SK-MEL-5 (cell line): ENCODE measurements at regions not wholly inside any gene's neighbourhood (a gene's known extent, or its start where the extent isn't known, plus 50 kb on each side); places are given as distances from the start of the nearest gene placed in this dataset.
A peak's percentile ranks its signal among the peaks of the same experiment; 100 is the strongest.

Experiments used
- DNase-seq: peaks from one replicate; pipeline ENCODE4 v3.0.0-alpha.2; 2016; ENCODE audit warnings: low read depth, low spot score
- in situ Hi-C: cut with HindIII; loops from 2 replicates; pipeline ENCODE4 v1.10.0; 2016; ENCODE audit warnings: low sequenced_read_pairs, high pct_unique_total_duplicates, low pct_unique_long_range_greater_than_20kb

DNA sequence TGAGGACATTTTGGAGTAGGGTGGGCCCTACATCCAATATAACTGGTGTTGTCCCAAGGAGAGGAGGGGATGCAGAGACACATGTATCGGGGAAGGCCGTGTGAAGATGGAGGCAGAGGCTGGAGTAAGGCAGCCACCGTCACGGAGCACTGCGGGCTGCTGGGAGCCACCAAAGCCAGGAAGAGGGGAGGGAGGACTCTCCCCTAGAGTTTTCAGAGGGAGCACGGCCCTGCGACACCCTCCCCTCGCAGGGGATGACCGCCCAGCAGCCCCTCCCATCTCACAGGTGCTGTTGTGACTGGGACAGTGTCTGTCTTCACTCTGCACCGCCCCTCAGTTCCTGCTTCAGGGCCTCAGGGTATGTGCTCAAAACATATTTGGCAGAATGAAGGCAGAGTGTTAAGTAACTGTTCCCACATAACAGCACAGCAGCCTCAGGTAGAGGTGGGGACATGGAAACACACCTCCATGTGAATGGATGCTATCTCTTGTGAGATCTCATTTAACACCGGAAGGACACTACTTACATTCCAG lies 82.2 kb downstream of the RBFOX3 start:
- no peak for DNase-seq
- in situ Hi-C loops = no loop called here

DNA sequence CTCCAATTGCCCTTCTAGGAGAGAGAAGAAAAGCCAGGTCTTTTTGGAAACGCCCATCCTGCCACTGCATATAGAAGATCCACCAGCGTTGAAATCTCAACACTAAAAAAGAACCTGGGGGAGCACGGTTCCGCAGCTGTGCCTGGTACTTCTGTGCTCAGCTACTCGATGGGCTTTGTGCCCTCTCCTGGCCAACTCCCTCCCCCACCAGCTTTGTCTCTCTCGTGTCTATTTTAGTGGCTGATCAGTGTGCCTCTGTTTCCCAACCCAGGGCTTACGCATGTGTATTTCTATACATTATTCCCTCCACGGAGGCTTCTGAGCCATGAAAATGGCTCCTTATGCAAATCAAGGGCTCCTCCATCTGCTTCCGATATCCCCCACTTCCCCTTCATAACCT lies 83.5 kb downstream of the RBFOX3 start:
- in situ Hi-C loops = no loop called here
- DNase-seq = no peak

DNA sequence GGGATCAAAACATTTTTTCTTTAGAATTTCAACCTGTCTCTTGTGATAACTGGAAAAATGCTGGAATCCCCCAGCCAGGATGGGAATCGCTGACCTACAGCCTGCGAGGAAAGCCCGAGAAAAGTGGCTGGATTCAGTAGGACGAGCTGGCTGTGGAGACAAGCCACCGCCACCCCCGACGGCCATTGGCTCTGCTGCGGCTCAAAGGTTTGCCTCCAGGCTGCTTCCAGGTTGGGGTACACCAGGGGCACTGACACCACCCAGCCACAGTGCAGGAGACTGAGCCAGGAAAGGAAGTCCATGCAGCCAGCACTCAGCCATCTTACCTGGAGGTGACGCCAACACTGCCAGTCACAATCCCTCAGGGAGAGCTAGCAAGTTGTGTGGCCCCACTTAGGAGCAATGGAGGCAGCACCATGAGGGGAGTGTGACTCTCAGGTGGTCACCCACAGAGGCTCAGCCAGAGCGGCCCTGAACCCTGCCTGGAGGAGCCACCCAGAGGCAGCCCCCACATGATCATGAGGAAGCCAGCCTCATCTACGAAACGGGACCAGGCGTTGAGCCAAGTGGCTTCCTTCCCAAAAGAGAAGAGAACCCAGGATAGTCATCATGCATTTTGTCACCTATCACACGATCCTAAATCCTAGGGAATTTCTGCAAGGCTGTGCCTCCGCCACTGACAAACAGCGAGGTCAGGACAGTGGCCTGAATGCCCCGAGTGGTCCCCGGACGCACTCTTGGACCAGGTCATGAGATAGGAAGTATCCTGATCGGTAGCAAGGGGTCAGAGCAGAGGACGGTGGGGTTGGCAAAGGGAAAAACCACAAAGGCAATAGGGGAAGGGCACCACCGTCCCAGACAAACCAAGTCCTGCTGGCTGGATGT lies 84.8 kb downstream of the RBFOX3 start:
- in situ Hi-C loops = no loop called here
- DNase-seq = no peak

GRCh38 chr17:79524213-79525187 lies 86.4 kb downstream of the RBFOX3 start:
- in situ Hi-C loops = no loop called here
- no peak for DNase-seq

DNA sequence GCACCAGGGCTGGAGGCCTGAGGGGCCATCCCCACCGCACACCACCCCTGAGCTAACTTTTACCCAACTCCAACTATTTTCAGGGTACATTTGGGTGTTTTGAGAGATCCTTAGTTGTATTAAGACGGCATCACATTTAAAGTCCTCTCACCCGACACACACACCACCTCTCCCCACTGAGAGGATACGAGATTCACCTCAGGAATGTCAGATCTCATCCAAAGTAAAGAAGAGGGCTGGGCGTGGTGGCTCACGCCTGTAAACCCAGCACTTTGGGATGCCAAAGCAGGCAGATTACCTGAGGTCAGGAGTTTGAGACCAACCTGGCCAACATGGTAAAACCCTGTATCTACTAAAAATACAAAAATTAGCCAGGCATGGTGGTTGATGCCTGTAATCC lies 88.4 kb downstream of the RBFOX3 start:
- no peak for DNase-seq
- in situ Hi-C loops = no loop called here

GRCh38 chr17:79521225-79521624 lies 89.6 kb downstream of the RBFOX3 start:
- in situ Hi-C loops = no loop called here
- no peak for DNase-seq

- in situ Hi-C loops = no loop called here
- no peak for DNase-seq
Observed at GRCh38 chr17:79520167-79521165, 90.4 kb downstream of the RBFOX3 start.

- DNase-seq = no peak
- in situ Hi-C loops = no loop called here
Observed at GRCh38 chr17:79519601-79520000, 91.2 kb downstream of the RBFOX3 start.

DNA sequence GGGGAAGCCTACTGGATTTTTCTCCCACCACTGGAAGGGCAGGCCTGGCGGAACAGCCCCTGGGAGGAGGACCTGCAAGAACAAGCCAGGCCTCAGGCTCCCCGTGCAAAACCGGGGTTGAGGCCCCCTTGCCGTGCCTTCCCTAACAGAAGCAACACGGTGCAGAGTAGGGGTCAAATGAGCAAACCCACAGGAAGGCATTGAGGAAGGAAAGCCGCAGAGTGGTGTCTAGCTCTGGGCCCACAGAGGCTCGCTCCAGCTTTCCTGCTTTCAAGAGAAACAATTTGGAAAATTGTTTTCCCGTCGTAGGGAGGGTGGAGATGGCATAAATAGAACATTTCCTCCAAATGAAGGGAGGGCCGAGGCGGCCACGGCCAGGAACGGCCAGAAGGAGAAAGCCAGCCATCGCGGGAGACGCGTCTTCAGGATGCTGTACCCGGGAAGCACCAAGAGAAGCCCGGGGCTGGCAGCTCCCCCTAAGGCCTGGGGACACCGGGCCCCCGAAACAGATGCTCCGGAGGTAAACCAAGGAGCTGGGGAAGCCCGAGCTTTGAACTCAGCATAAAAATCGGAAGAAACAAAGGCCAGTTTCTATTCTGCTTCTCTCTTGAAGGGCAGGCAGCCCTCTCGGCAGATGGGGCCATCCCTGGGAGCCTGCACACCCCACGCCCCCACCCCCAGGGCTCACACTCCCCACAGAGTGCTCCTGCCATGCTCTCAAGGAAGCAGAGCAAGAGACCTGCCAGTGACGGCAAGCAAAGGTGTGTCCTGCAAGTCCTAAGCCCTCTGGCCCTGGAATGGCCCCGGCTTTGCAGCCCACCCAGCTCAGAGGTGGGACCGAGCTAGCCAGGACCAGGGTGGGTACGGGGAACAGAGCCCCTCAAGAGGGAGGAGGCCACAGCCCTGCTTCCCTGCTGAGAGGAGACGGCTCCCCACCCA lies 92.0 kb downstream of the RBFOX3 start:
- in situ Hi-C loops = no loop called here

DNA sequence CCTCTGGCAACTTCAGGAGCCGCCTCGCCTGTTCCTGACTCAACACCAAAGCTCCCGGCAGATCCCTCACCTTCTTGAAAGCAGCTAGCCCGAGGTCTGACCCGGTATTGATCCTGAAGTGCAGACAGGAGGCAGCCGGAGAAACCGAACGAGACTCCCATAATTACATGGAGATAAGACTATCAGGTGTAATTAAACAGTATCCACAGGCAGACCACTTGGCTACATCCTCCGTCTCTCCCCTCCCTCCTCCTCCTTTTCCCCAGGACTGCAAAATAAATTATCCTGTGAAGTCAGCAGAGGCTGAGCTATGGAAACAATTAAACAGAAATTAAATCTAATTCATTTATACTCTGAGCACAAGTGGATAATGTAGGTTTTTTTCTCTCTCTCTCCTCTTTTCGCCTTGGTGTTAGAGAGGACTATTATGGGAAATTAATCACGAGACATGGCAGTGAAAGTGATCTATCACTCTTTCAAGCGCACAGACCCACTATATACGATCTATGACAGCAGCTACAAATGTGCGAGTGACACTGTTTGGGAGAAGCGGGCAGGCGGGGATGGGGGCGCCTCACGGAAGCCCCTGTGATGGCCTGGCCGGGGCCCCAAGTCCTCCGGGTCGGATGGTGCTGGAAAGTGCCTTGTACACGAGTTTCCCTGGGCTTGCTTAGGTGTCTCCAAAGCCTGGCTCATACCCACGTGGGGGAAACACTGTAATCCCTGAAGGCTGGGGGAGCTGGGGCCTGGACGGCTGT lies 92.8 kb downstream of the RBFOX3 start:
- in situ Hi-C loops = no loop called here
- DNase-seq = no peak

More for the DNA sequence above, 92.0 kb downstream of the RBFOX3 start:
- DNase-seq = no peak

DNA sequence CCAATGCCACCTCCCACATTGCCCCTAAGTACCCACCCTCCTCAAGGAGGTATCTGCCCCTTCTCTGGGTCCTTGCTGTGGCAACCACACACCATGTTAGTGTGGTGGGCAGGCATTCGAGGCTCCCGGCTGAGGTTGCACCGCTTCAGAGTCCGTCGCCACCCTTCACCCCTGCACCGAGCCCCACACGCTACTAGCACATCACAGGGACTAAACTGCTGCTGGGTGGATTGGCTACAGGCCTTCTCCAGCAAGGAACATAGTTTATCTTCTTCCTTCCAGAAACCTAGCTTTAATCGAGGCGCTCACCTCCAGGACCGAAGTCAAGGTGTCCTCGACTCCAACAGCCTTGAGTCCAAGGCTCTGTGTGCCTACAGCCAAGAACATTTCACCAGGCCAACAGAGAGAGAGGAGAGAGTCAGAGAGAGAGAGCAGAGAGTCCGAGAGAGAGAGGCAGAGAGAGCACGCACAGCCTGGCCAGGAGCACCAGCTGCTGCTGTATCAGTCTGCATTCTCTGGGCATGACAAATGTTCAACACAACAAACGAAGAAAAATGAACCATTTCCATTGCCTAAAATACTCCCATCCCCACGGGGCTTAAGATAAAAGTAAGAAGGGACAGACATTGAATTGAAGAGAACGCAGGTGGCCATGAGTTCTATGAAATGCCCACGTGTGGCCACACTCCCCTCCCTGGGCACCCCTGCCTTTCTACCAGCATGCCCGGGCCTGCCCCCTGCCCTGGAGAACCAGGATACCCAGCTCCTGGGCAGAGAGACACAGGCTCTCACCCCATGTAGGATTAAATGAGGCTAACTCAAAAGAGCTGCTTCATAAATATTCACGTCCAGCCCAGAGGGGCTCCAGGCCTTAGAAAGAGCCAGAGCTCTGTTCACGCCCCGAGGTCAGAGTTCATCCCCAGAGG lies 94.9 kb downstream of the RBFOX3 start:
- no peak for DNase-seq
- in situ Hi-C loops = no loop called here

DNA sequence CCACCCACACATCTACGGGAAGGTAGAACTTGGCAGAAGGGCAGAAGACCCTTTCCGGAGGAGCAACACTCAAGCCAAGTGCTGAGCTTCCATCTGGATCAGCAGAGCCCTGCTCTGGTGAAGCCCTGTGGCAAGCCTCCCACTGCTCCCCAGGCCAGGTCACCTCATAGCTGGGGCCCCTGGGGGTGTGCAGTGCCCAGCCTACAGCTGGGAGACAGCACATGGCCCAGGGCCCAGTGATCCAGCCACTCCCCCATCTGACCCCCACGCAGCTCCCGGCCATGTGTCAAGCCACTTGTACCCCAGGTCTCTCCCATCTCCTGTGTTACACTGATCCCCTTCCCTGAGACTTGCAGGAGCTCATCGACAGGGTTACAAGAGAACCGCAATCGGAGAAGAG lies 95.7 kb downstream of the RBFOX3 start:
- in situ Hi-C loops = no loop called here

DNA sequence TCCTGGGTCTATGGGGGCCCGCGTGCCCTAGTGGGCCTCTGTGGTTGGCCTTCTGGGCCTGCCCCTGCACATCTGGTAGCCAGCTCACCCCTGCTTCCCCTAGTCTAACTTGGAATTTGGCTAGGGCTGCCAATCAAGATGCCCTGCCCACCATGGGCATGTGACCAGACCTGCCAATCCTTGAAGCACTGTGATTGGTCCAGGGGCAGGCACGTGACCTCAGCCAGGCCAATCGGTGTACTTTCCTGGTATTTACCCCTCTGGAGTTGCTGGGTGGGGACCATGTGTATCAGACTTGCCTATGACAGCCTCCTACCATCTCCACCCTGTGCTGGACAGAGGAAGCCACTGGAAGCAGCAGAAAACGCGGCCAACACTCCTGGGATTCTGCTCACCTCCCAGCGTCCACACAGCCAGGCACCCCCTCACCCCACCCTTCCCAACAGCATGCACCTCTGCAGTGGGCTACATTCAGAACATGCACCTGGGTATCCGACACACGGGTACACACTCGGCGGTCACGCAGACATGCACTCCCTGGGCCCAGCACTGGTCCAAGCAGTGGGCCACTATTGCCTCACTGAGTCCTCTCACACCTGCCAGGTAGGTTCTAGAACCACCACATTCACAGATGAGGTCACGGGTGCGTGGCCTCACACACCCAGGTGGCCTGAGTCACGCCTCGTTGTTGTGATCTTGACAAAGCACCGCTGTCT lies 96.9 kb downstream of the RBFOX3 start:
- DNase-seq = peak; percentile 66
- in situ Hi-C loops = no loop called here

More for the DNA sequence above, 95.7 kb downstream of the RBFOX3 start:
- DNase-seq = no peak

DNA sequence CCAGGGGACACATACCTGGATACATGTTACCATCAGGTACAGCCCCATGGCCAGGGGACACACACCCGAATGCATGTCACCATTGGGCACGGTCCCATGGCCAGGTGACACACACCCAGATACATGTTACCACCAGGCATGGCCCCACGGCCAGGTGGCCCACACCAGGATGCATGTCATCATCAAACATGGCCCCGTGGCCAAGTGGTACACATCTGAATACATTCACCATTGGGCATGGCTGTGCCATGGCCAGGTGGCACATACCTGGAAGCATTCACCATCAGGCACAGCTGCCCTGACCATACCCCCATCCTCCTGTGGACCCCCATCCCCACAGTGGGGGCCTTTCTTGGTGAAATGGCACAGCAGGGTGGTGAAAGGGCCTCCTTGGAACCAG lies 97.6 kb downstream of the RBFOX3 start:
- no peak for DNase-seq
- in situ Hi-C loops = no loop called here
